ENCODE measurements at regions not wholly inside any gene's neighbourhood (a gene's known extent, or its start where the extent isn't known, plus 50 kb on each side); places are given as distances from the start of the nearest gene placed in this dataset.

DNA sequence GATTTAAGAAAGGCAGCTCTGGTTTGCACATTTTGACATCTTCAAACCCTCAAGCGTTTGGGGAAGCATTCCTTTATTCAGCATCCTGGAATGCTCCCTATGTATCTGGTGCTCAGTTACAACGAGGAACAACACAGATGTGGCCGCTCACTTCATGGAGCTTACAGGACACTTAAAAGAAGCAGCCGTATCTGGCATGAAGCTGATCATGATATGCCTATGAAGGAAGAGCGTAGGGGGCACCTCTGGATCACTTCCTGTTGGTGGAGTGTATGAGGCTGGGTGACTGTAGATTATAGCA, 72.3 kb upstream of the TP53I11 start:
- TF ChIP-seq SMC3 (IDR thresholded peaks at IDR 0.05; ENCODE audit: low read depth, low read length) (no peak), JUND (IDR thresholded peaks at IDR 0.05) (no peak), NFIC (IDR thresholded peaks at IDR 0.05; ENCODE audit: borderline replicate concordance) (no peak), EZH2phosphoT487 (IDR thresholded peaks at IDR 0.05; ENCODE audit: borderline replicate concordance, low read depth) (no peak), POLR2AphosphoS5 (IDR thresholded peaks at IDR 0.05; ENCODE audit: low read depth, low read length) (no peak), SIN3A (IDR thresholded peaks at IDR 0.05; ENCODE audit: borderline replicate concordance, low read depth, low read length) (no peak)
- TF ChIP-seq, protein P1, sequence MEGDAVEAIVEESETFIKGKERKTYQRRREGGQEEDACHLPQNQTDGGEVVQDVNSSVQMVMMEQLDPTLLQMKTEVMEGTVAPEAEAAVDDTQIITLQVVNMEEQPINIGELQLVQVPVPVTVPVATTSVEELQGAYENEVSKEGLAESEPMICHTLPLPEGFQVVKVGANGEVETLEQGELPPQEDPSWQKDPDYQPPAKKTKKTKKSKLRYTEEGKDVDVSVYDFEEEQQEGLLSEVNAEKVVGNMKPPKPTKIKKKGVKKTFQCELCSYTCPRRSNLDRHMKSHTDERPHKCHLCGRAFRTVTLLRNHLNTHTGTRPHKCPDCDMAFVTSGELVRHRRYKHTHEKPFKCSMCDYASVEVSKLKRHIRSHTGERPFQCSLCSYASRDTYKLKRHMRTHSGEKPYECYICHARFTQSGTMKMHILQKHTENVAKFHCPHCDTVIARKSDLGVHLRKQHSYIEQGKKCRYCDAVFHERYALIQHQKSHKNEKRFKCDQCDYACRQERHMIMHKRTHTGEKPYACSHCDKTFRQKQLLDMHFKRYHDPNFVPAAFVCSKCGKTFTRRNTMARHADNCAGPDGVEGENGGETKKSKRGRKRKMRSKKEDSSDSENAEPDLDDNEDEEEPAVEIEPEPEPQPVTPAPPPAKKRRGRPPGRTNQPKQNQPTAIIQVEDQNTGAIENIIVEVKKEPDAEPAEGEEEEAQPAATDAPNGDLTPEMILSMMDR (IDR thresholded peaks at IDR 0.05), result no peak
- TF ChIP-seq, protein P2, sequence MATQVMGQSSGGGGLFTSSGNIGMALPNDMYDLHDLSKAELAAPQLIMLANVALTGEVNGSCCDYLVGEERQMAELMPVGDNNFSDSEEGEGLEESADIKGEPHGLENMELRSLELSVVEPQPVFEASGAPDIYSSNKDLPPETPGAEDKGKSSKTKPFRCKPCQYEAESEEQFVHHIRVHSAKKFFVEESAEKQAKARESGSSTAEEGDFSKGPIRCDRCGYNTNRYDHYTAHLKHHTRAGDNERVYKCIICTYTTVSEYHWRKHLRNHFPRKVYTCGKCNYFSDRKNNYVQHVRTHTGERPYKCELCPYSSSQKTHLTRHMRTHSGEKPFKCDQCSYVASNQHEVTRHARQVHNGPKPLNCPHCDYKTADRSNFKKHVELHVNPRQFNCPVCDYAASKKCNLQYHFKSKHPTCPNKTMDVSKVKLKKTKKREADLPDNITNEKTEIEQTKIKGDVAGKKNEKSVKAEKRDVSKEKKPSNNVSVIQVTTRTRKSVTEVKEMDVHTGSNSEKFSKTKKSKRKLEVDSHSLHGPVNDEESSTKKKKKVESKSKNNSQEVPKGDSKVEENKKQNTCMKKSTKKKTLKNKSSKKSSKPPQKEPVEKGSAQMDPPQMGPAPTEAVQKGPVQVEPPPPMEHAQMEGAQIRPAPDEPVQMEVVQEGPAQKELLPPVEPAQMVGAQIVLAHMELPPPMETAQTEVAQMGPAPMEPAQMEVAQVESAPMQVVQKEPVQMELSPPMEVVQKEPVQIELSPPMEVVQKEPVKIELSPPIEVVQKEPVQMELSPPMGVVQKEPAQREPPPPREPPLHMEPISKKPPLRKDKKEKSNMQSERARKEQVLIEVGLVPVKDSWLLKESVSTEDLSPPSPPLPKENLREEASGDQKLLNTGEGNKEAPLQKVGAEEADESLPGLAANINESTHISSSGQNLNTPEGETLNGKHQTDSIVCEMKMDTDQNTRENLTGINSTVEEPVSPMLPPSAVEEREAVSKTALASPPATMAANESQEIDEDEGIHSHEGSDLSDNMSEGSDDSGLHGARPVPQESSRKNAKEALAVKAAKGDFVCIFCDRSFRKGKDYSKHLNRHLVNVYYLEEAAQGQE (IDR thresholded peaks at IDR 0.05; ENCODE audit: low read depth, low read length), result no peak
- TF ChIP-seq, protein P3, sequence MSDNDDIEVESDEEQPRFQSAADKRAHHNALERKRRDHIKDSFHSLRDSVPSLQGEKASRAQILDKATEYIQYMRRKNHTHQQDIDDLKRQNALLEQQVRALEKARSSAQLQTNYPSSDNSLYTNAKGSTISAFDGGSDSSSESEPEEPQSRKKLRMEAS (IDR thresholded peaks at IDR 0.05; ENCODE audit: low read depth), result no peak
- TF ChIP-seq, protein P4, sequence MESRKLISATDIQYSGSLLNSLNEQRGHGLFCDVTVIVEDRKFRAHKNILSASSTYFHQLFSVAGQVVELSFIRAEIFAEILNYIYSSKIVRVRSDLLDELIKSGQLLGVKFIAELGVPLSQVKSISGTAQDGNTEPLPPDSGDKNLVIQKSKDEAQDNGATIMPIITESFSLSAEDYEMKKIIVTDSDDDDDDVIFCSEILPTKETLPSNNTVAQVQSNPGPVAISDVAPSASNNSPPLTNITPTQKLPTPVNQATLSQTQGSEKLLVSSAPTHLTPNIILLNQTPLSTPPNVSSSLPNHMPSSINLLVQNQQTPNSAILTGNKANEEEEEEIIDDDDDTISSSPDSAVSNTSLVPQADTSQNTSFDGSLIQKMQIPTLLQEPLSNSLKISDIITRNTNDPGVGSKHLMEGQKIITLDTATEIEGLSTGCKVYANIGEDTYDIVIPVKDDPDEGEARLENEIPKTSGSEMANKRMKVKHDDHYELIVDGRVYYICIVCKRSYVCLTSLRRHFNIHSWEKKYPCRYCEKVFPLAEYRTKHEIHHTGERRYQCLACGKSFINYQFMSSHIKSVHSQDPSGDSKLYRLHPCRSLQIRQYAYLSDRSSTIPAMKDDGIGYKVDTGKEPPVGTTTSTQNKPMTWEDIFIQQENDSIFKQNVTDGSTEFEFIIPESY (IDR thresholded peaks at IDR 0.05; ENCODE audit: borderline replicate concordance, low read depth), result no peak
- TF ChIP-seq, protein P5, sequence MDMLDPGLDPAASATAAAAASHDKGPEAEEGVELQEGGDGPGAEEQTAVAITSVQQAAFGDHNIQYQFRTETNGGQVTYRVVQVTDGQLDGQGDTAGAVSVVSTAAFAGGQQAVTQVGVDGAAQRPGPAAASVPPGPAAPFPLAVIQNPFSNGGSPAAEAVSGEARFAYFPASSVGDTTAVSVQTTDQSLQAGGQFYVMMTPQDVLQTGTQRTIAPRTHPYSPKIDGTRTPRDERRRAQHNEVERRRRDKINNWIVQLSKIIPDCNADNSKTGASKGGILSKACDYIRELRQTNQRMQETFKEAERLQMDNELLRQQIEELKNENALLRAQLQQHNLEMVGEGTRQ (IDR thresholded peaks at IDR 0.05; ENCODE audit: borderline replicate concordance, low read depth, low read length), result no peak

All from SK-N-SH (cell line).